Naive B cell (primary cell): ENCODE measurements at regions not wholly inside any gene's neighbourhood (a gene's known extent, or its start where the extent isn't known, plus 50 kb on each side); places are given as distances from the start of the nearest gene placed in this dataset.
A peak's percentile ranks its signal among the peaks of the same experiment; 100 is the strongest.

Source experiments
- ATAC-seq, 2 donors: fragments of 150-1000 bp; cut with Tn5 transposase; 2 replicates each; pipeline ENCODE4 v1.10.0; 2021; ENCODE audit warnings: low read depth in 2 of 2, mild to moderate bottlenecking in 2 of 2, moderate library complexity in 2 of 2
- DNase-seq: peaks from one replicate; pipeline ENCODE4 v3.0.0; 2022
- H3K27ac Mint-ChIP-seq, 6 donors: one replicate each; pipeline ENCODE4 v1.8.0; 2020 to 2022; ENCODE audit warnings: mild to moderate bottlenecking in 6 of 6, mixed read lengths in 6 of 6, moderate library complexity in 5 of 6, inconsistent platforms in 2 of 6
- H3K27me3 Mint-ChIP-seq, 3 donors: one replicate each; pipeline ENCODE4 v1.8.0; 2021 to 2022; ENCODE audit warnings: mixed read lengths in 3 of 3, mild to moderate bottlenecking in 1 of 3
- H3K36me3 Mint-ChIP-seq, 2 donors: one replicate each; pipeline ENCODE4 v1.8.0; 2020 to 2022; ENCODE audit warnings: mixed read lengths in 2 of 2, inconsistent platforms in 1 of 2, mild to moderate bottlenecking in 1 of 2
- H3K4me1 Mint-ChIP-seq, 3 donors: one replicate each; pipeline ENCODE4 v1.8.0; 2020 to 2022; ENCODE audit warnings: mixed read lengths in 3 of 3, inconsistent platforms in 1 of 3, mild to moderate bottlenecking in 1 of 3, moderate library complexity in 1 of 3
- H3K4me3 Mint-ChIP-seq, 8 donors: one replicate each; pipeline ENCODE4 v1.8.0; 2020 to 2022; ENCODE audit warnings: mild to moderate bottlenecking in 8 of 8, mixed read lengths in 8 of 8, moderate library complexity in 8 of 8, inconsistent platforms in 2 of 8
- H3K9me3 Mint-ChIP-seq, 7 donors: one replicate each; pipeline ENCODE4 v1.8.0; 2020 to 2022; ENCODE audit warnings: mixed read lengths in 7 of 7, mild to moderate bottlenecking in 5 of 7, inconsistent platforms in 2 of 7, moderate library complexity in 1 of 7

- no peaks in the 10 kb centered on the region for H3K4me1 Mint-ChIP-seq
- H3K4me3 Mint-ChIP-seq = no peak overlapping the region
- DNase-seq (no peak), ATAC-seq (no peak)
- no peak overlapping the region for H3K27ac Mint-ChIP-seq
- peaks cover 3 to 37% (median 9%) of the 10 kb centered on the region in 7 donors for H3K9me3 Mint-ChIP-seq
- no peaks in the 10 kb centered on the region for H3K36me3 Mint-ChIP-seq
- H3K27me3 Mint-ChIP-seq = peaks cover 0 to 5% (median 4%) of the 10 kb centered on the region in 3 donors
Measured at GRCh38 chrX:68588602-68589371, 58.7 kb upstream of the STARD8 start.

GRCh38 chrX:68589372-68589753, 58.1 kb upstream of the STARD8 start:
- H3K27ac Mint-ChIP-seq = peak overlapping the region in 1 of 6 donors; percentile 41
- H3K36me3 Mint-ChIP-seq = peaks cover 0 to 4% of the 10 kb centered on the region in 2 donors
- H3K4me1 Mint-ChIP-seq = no peaks in the 10 kb centered on the region
- DNase-seq = no peak
- ATAC-seq = no peak
- H3K27me3 Mint-ChIP-seq = peaks cover 0 to 6% (median 4%) of the 10 kb centered on the region in 3 donors
- H3K9me3 Mint-ChIP-seq = peaks cover 6 to 43% (median 14%) of the 10 kb centered on the region in 7 donors
- H3K4me3 Mint-ChIP-seq = no peak overlapping the region

- Mint-ChIP-seq H3K27me3 (peaks cover 0 to 6% (median 0%) of the 10 kb centered on the region in 3 donors), H3K9me3 (peaks cover 10 to 58% (median 24%) of the 10 kb centered on the region in 7 donors), H3K27ac (no peak overlapping the region), H3K4me3 (no peak overlapping the region), H3K36me3 (peaks cover 0 to 11% of the 10 kb centered on the region in 2 donors), H3K4me1 (no peaks in the 10 kb centered on the region)
- no peak for ATAC-seq
- no peak for DNase-seq
Measured at GRCh38 chrX:68594769-68595168, 52.7 kb upstream of the STARD8 start.

GRCh38 chrX:68596871-68597270, 50.6 kb upstream of the STARD8 start:
- DNase-seq = no peak
- H3K4me1 Mint-ChIP-seq = no peaks in the 10 kb centered on the region
- H3K27me3 Mint-ChIP-seq = peaks cover 0 to 6% (median 0%) of the 10 kb centered on the region in 3 donors
- ATAC-seq = no peak
- H3K9me3 Mint-ChIP-seq = peaks cover 10 to 58% (median 31%) of the 10 kb centered on the region in 7 donors
- peaks cover 0 to 20% of the 10 kb centered on the region in 2 donors for H3K36me3 Mint-ChIP-seq
- H3K27ac Mint-ChIP-seq = no peak overlapping the region
- H3K4me3 Mint-ChIP-seq = no peak overlapping the region
